Vagina (tissue), 2 donors: ENCODE measurements at regions not wholly inside any gene's neighbourhood (a gene's known extent, or its start where the extent isn't known, plus 50 kb on each side); places are given as distances from the start of the nearest gene placed in this dataset.

Experiments
- DNase-seq, 2 donors: peaks; one replicate each; pipeline ENCODE4 v3.0.0-alpha.2; 2017; ENCODE audit errors: extremely low spot score in 2 of 2
- H3K27ac ChIP-seq: fragments of 200-600 bp; sonication (generic); one replicate; pipeline ENCODE4 v1.5.1; 2019
- H3K27me3 ChIP-seq: fragments of 200-600 bp; sonication (generic); one replicate; pipeline ENCODE4 v1.5.1; 2019
- H3K36me3 ChIP-seq, 2 donors: fragments of 200-600 bp; sonication (generic); one replicate each; pipeline ENCODE4 v1.5.1; 2017 to 2019
- H3K4me1 ChIP-seq: fragments of 200-600 bp; sonication (generic); one replicate; pipeline ENCODE4 v1.5.1; 2019
- H3K4me3 ChIP-seq, 2 donors: fragments of 200-600 bp; sonication (generic); 1 replicate in 1 of 2; 2 replicates in 1 of 2; pipeline ENCODE4 v1.5.1; 2016 to 2019
- H3K9me3 ChIP-seq: fragments of 200-600 bp; sonication (generic); one replicate; pipeline ENCODE4 v1.5.1; 2019
- CTCF ChIP-seq, 3 experiments: fragments of 450-650 bp in 2 of 3; fragments of 200-600 bp in 1 of 3; sonication (generic) in 1 of 3; IDR thresholded peaks; one replicate each; pipeline ENCODE4 v1.5.1; 2017 to 2019; ENCODE audit warnings: antibody characterized with exemption in 3 of 3, mild to moderate bottlenecking in 2 of 3, moderate library complexity in 2 of 3
- POLR2A ChIP-seq, 2 donors: fragments of 450-650 bp; IDR thresholded peaks; one replicate each; pipeline ENCODE4 v1.6.1; 2017; ENCODE audit warnings: antibody characterized with exemption in 2 of 2, mild to moderate bottlenecking in 2 of 2, moderate library complexity in 2 of 2
- POLR2AphosphoS5 ChIP-seq, 2 donors: sonication (generic); formaldehyde crosslinking; IDR thresholded peaks; one replicate each; pipeline ENCODE4 v1.9.0; 2017; ENCODE audit warnings: antibody characterized with exemption in 2 of 2, mild to moderate bottlenecking in 2 of 2, low read depth in 1 of 2; ENCODE audit not compliant: insufficient read depth in 1 of 2
- intact Hi-C: fragments of 100-400 bp; cut with DNase I; formaldehyde crosslinking; loops from one replicate; pipeline ENCODE4 v1.15.1; 2023

DNA sequence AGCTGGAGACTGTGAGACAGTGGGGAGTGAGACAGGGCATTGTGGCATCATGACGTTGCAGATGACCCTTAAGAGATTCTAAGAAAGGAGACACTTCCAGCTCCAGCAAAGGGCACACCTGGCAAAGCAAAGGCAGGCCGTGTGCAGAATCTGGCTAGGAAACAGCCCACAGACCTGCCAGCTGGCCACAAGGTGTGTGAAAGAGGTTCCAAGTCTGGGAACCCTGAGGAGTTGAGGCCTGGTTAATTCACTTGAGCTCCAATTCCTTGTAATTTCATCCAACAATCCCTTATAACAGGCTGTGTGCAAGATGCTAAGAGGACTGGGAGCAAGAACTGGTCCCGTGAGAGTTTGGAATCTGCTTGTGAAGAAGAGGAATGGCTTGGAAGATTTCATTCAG, 72.8 kb upstream of the FAM9A start:
- intact Hi-C loops, result no loop called here
- no peaks in the 10 kb centered on the region for H3K27me3 ChIP-seq

DNA sequence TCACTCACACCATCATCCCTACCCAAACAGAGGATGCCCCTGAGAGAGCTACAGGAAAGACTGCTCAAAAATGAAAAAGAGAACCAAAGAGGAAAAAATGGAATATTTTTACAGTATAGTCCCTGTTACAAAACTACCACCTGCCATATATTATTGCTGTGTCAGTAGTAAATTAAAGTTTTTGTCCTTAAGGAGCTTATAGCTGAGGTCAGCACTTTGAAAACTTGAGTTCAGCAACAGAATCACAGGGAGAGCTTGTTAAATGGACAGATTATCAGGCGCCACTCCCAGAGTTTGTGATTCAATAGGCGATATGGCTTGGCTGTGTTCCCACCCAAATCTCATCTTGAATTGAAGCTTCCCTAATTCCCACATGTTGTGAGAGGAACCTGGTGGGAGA, 71.9 kb upstream of the FAM9A start:
- Histone ChIP-seq H3K4me1 (no peaks in the 10 kb centered on the region), H3K4me3 (no peak overlapping the region), H3K27ac (no peak overlapping the region), H3K27me3 (no peaks in the 10 kb centered on the region), H3K36me3 (no peaks in the 10 kb centered on the region), H3K9me3 (no peaks in the 10 kb centered on the region)
- TF ChIP-seq CTCF (IDR thresholded peaks at IDR 0.05), result no peak
- no peak for TF ChIP-seq POLR2A (IDR thresholded peaks at IDR 0.05)
- TF ChIP-seq POLR2AphosphoS5 (IDR thresholded peaks at IDR 0.05; ENCODE audit: insufficient read depth in 1 of 2, low read depth in 1 of 2), result no peak
- DNase-seq, result no peak
- intact Hi-C loops, result no loop called here

More for the DNA sequence above, 72.8 kb upstream of the FAM9A start:
- Histone ChIP-seq H3K27ac (no peak overlapping the region), H3K4me3 (no peak overlapping the region), H3K9me3 (no peaks in the 10 kb centered on the region), H3K4me1 (no peaks in the 10 kb centered on the region), H3K36me3 (no peaks in the 10 kb centered on the region)
- DNase-seq, result no peak
- TF ChIP-seq CTCF (IDR thresholded peaks at IDR 0.05), result no peak
- no peak for TF ChIP-seq POLR2A (IDR thresholded peaks at IDR 0.05)
- TF ChIP-seq POLR2AphosphoS5 (IDR thresholded peaks at IDR 0.05; ENCODE audit: insufficient read depth in 1 of 2, low read depth in 1 of 2), result no peak

GRCh38 chrX:8870411-8870810, 69.2 kb upstream of the FAM9A start:
- H3K4me3 ChIP-seq, result no peak overlapping the region
- H3K4me1 ChIP-seq, result no peaks in the 10 kb centered on the region
- H3K27me3 ChIP-seq, result no peaks in the 10 kb centered on the region
- H3K36me3 ChIP-seq, result no peaks in the 10 kb centered on the region
- no peak for DNase-seq
- intact Hi-C loops, result no loop called here
- H3K27ac ChIP-seq, result no peak overlapping the region
- TF ChIP-seq CTCF (IDR thresholded peaks at IDR 0.05) (no peak), POLR2A (IDR thresholded peaks at IDR 0.05) (no peak), POLR2AphosphoS5 (IDR thresholded peaks at IDR 0.05; ENCODE audit: insufficient read depth in 1 of 2, low read depth in 1 of 2) (no peak)
- no peaks in the 10 kb centered on the region for H3K9me3 ChIP-seq

- DNase-seq, result no peak
- H3K27ac ChIP-seq, result no peak overlapping the region
- H3K4me1 ChIP-seq, result no peaks in the 10 kb centered on the region
- no peaks in the 10 kb centered on the region for H3K36me3 ChIP-seq
- TF ChIP-seq CTCF (IDR thresholded peaks at IDR 0.05) (no peak), POLR2AphosphoS5 (IDR thresholded peaks at IDR 0.05; ENCODE audit: insufficient read depth in 1 of 2, low read depth in 1 of 2) (no peak), POLR2A (IDR thresholded peaks at IDR 0.05) (no peak)
- intact Hi-C loops, result no loop called here
- H3K4me3 ChIP-seq, result no peak overlapping the region
- H3K9me3 ChIP-seq, result no peaks in the 10 kb centered on the region
- no peaks in the 10 kb centered on the region for H3K27me3 ChIP-seq
Observed at GRCh38 chrX:8869812-8870211, 68.6 kb upstream of the FAM9A start.

- intact Hi-C loops, result no loop called here
- H3K27me3 ChIP-seq, result no peaks in the 10 kb centered on the region
- H3K27ac ChIP-seq, result no peak overlapping the region
Observed at GRCh38 chrX:8868906-8869305, 67.7 kb upstream of the FAM9A start.

More at GRCh38 chrX:8868906-8869305, 67.7 kb upstream of the FAM9A start:
- Histone ChIP-seq H3K4me3 (no peak overlapping the region), H3K9me3 (no peaks in the 10 kb centered on the region), H3K36me3 (no peaks in the 10 kb centered on the region), H3K4me1 (no peaks in the 10 kb centered on the region)
- DNase-seq, result no peak
- no peak for TF ChIP-seq POLR2A (IDR thresholded peaks at IDR 0.05)
- no peak for TF ChIP-seq POLR2AphosphoS5 (IDR thresholded peaks at IDR 0.05; ENCODE audit: insufficient read depth in 1 of 2, low read depth in 1 of 2)
- TF ChIP-seq CTCF (IDR thresholded peaks at IDR 0.05), result no peak
